HAP-1 (cell line): ENCODE measurements at regions not wholly inside any gene's neighbourhood (a gene's known extent, or its start where the extent isn't known, plus 50 kb on each side); places are given as distances from the start of the nearest gene placed in this dataset.
"Not testable (repeated sequence)": the region's sequence is repeated elsewhere in the genome, so short reads cannot be mapped to it uniquely, and the experiment has no call there.

Source experiments
- DNase-seq, 2 experiments: peaks; one replicate each; pipeline ENCODE4 v3.0.0-alpha.2; 2016 to 2020; ENCODE audit warnings: low spot score in 2 of 2
- H3K27me3 ChIP-seq: fragments of 250-450 bp; sonication (Bioruptor Pico); 2 replicates; pipeline ENCODE4 v1.5.1; 2020; ENCODE audit warnings: low read depth, mild to moderate bottlenecking, moderate library complexity
- H3K36me3 ChIP-seq: fragments of 250-450 bp; sonication (Bioruptor Pico); replicated peaks from 2 replicates; pipeline ENCODE4 v1.5.1; 2020; ENCODE audit warnings: mild to moderate bottlenecking
- H3K4me1 ChIP-seq: fragments of 250-450 bp; sonication (Bioruptor Pico); 2 replicates; pipeline ENCODE4 v1.5.1; 2020; ENCODE audit warnings: mild to moderate bottlenecking
- H3K4me3 ChIP-seq: fragments of 250-450 bp; sonication (Bioruptor Pico); 2 replicates; pipeline ENCODE4 v1.5.1; 2020; ENCODE audit warnings: mild to moderate bottlenecking, moderate library complexity
- H3K9me3 ChIP-seq: fragments of 250-450 bp; sonication (Bioruptor Pico); 2 replicates; pipeline ENCODE4 v1.5.1; 2020; ENCODE audit warnings: mild to moderate bottlenecking, moderate library complexity
- in situ Hi-C: fragments of 300-500 bp; cut with MboI; formaldehyde crosslinking; loops from 3 replicates; pipeline ENCODE4 v1.14.3; 2020; ENCODE audit warnings: low sequenced_read_pairs, inconsistent platforms, mixed read lengths

DNA sequence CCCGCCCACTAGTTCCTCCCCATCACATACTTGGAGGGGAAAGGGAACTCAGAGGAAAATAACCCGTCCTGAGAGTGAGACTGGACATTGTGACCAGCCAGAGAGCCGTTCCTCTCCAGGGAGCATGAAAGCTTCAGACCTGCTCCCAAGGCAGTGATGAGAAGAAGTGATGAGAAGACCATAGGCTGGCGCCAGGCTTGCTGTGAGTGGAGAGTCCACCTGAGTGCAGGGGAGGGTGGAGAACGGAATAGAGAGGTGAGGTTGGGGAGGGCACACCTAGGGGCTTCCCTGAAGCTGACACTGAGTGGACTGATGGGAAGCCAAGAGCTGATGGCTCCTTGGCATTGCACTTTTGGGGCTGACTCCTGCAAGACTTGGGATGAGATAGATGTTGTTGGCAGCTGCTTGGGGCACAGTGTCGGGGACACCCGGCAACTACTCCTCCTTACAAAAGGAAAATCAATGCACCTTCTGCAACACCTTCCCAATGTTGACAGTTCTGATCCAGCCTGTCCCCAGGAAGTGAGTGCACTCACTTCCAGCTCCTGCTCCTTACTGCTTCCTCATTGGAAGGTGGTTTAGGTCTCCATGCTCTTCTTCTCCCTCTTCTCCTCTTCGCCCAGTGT, 79.4 kb downstream of the EMX2 start:
- Histone ChIP-seq H3K27me3 (no peaks in the 10 kb centered on the region), H3K4me1 (no peaks in the 10 kb centered on the region), H3K36me3 (no peaks in the 10 kb centered on the region), H3K4me3 (no peak overlapping the region), H3K9me3 (no peaks in the 10 kb centered on the region)
- in situ Hi-C loops, result no loop called here
- DNase-seq, result no peak

DNA sequence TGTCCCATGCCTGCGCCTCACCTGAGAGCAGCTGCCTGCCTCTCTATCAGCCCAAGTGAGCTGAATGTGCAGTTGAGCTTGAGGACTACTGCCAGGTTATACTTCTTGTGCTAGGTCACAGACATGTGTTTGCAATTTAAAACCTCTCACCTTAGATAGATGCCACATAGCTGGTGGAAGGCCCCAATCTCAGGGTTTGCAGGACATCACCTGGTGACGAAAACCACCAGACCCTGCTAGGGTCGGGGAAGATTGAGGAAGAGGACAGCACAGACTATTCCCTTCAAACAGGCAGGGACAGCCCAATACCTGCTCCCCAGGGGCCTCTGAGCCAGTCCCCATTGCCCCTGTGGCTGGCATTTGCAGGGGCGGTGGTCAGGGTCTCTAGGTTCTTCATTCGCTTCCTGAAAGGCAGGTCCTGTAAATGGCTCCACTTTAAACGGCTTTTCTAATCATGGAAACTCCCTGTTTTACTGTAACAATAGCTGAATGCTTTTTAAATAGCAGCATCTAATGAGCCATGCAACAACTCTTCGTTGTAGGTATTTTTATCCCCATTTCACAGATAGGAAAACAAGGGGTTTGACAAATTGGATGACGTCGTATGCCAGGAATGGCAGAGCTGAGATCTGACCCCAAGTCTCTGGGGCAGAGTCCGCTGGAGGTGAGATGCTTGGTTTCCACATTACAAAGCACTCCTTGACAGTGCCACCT, 80.1 kb downstream of the EMX2 start:
- H3K36me3 ChIP-seq, result no peaks in the 10 kb centered on the region
- H3K4me3 ChIP-seq, result no peak overlapping the region
- no peaks in the 10 kb centered on the region for H3K27me3 ChIP-seq
- no peak for DNase-seq
- in situ Hi-C loops, result no loop called here
- no peaks in the 10 kb centered on the region for H3K9me3 ChIP-seq
- no peaks in the 10 kb centered on the region for H3K4me1 ChIP-seq

DNA sequence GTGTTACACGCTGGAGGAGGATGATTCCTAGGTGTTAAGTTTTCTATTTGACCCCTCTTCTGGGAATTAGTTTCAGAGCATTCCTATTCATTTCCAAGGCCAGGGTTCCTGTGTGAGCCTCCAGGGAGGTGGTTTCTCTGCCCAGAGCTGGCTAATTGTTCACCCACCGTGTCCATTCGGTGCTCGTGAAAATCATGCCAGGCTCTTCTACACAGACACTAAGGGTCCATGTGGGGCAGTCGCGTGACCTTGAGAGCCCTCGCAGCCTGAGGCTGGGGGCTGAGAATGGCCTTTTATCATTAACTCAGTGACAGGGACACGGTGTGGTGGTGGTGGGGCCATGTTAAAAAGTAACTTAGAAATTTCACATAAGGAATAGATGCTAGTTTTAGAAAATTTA, 83.7 kb downstream of the EMX2 start:
- Histone ChIP-seq H3K36me3 (no peaks in the 10 kb centered on the region), H3K4me3 (no peak overlapping the region), H3K27me3 (no peaks in the 10 kb centered on the region), H3K4me1 (no peaks in the 10 kb centered on the region), H3K9me3 (no peaks in the 10 kb centered on the region)
- in situ Hi-C loops, result no loop called here
- no peak for DNase-seq

DNA sequence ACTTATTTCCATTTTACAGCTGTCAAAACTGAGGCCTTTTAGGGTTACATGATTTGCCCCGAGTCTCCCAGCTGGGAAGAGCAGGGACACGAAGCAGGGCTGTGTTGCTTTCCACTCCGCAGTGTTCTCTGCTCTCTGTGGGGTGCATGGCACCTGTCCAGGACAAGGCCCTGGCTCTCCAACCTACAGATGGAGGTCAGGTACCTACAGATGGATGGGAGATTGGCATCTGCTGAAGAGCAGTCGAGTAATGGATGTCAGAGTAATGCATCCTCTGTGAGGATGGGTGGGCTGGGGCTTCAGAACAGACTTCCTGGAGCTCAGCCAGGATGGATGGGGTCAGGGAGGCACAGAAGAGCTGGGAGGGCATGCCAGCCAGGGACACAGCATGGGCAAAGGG, 85.0 kb downstream of the EMX2 start:
- H3K4me1 ChIP-seq, result no peaks in the 10 kb centered on the region
- no peaks in the 10 kb centered on the region for H3K9me3 ChIP-seq
- DNase-seq, result no peak
- H3K4me3 ChIP-seq, result no peak overlapping the region
- in situ Hi-C loops, result no loop called here
- H3K27me3 ChIP-seq, result no peaks in the 10 kb centered on the region
- no peaks in the 10 kb centered on the region for H3K36me3 ChIP-seq

DNA sequence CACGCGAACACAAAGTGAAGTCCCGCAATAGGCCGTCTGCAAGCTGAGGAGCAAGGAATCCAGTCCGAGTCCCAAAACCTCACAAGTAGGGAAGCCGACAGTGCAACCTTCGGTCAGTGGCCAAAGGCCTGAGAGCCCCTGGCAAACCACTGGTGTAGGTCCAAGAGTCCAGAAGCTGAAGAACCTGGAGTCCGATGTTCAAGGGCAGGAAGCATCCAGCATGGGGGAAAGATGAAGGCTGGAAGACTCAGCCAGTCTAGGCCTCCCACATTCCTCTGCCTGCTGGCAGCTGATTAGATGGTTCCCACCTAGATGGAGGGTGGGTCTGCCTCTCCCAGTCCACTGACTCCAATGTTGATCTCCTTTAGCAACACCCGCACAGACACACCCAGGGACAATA, 87.2 kb downstream of the EMX2 start:
- DNase-seq, H3K4me1 ChIP-seq, H3K9me3 ChIP-seq, H3K4me3 ChIP-seq, H3K36me3 ChIP-seq, H3K27me3 ChIP-seq, in situ Hi-C loops: not testable (repeated sequence)

DNA sequence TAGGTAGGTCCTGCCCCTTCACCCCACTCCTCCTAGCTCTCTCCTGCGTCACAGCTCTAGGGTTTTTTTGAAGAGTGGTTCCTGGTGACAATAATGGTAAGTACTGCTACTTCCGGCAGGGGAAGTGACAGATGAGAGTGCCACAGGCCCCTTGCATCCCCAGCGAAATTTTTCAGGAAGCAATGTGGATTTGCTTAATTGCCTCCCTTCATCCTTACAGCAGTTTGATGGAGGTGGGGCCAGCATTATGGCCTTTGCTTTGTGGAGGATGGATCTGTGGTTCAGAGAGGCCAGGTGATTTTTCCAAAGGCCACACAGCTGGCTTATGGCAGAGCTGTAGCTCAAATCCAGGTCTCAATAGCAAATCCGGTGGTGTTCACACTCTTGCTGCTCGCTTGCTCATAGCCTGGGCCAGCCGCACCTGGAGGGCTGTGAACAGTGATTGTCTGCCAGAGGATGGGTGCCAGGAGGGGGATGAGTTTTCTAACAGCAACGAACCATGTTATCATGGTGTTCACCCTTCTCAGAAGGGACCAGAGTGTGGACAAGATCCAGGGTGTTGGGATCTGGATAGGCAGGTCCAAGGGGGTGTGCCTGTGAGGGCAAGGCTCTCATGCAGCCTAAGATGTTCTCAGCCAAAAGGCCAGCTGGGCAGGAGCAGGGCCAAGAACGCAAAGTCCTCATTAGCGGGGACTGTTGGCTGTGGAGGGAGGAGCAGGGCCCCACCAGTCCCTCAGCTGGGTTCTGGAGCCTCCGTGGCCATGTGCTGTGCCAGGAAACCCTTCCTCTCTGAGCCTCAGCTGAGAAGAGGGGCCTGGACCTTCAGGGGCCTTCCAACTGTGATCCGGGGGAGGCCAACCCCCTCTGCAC, 89.0 kb downstream of the EMX2 start:
- H3K9me3 ChIP-seq, result no peaks in the 10 kb centered on the region
- H3K27me3 ChIP-seq, result no peaks in the 10 kb centered on the region
- H3K36me3 ChIP-seq, result no peaks in the 10 kb centered on the region
- H3K4me1 ChIP-seq, result no peaks in the 10 kb centered on the region
- in situ Hi-C loops, result no loop called here
- DNase-seq, result no peak
- H3K4me3 ChIP-seq, result no peak overlapping the region

DNA sequence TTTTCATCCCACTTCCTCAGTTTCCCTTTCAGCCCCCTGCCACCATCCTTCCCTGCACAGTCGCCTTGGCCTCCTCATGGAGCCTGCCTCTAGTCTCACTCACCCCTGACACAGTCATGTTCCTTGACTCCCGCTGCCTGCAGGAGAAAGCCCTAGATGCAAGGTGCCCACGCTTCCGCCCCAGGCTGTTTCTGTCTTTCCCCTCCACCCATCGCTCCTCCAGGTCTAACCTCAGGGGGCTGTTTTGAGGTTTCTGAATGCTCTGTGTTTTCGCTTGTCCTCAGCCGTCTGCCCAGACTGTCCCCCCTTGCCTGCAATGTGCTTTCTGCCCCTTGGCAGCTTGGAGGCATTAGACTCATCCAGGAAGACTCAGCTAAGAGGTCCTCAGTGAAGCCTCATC, 89.9 kb downstream of the EMX2 start:
- H3K36me3 ChIP-seq, result no peaks in the 10 kb centered on the region
- no peaks in the 10 kb centered on the region for H3K9me3 ChIP-seq
- H3K27me3 ChIP-seq, result no peaks in the 10 kb centered on the region
- no peaks in the 10 kb centered on the region for H3K4me1 ChIP-seq
- in situ Hi-C loops, result no loop called here
- H3K4me3 ChIP-seq, result no peak overlapping the region
- DNase-seq, result no peak

DNA sequence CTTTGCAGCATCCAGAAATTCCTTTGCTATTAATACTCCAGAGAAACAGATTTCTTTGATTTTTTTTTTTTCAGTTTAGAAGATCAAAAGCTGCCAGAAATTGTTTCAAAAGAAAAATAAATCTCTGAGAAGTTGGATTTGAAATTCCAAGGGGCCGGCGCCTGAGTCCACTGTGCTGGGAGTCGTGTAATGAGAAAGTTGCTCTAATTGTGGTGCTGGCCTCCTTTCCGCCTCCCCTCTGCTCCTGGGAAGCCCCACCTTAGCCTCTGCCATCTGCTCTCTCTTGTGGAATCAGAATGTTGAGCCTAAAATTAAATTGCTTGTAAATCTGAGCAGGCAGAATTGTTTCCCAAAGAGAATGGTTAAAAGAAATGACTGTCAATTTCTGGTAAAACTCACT, 93.3 kb downstream of the EMX2 start:
- Histone ChIP-seq H3K36me3 (no peaks in the 10 kb centered on the region), H3K4me1 (no peaks in the 10 kb centered on the region), H3K9me3 (no peaks in the 10 kb centered on the region), H3K4me3 (no peak overlapping the region), H3K27me3 (no peaks in the 10 kb centered on the region)
- DNase-seq, result no peak
- in situ Hi-C loops, result no loop called here

DNA sequence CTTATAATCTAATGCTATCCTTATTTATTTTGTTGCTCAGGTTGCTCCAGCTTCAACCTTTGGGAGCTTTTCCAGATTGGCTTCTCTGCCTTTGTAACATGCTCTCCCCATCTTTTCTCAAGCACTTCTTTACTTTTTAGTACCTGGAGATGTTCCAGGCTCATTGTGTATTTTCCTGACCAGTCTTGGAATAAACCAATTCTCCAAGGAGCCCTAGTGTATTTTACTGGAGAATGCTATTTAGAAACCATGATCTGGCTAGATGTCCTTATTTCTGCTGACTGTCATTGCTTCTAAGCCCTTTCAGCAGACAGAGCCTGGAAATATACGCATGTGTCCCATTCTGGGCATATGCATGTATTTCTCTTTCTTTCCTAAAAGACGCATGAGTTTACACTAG, 95.7 kb downstream of the EMX2 start:
- no peak overlapping the region for H3K4me3 ChIP-seq

DNA sequence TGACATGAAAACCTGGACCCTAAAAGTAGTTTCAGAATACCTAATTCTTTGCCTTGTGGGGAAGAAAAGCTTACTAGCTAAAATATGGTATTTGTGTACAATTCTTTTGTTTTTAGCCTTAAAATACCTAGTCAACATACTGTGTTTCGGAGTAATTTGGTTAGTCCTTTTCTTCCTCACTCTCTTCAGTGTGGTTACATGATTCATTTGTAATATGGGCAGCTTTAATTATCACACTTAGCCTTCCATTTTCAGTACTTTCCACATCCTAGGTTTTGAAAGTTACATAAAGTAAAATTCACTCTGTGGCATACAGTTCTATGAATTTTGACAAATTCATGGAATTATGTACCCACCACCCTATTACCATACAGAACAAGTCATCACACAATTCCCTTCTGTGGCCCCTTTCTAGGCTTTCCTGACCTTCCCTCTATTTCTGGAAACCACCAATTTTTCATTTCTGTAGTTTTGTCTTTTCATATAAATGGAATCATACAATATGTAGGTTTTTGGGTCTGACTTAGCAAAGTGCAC, 96.2 kb downstream of the EMX2 start:
- DNase-seq, result no peak
- Histone ChIP-seq H3K4me1 (no peaks in the 10 kb centered on the region), H3K4me3 (no peak overlapping the region), H3K36me3 (no peaks in the 10 kb centered on the region), H3K27me3 (no peaks in the 10 kb centered on the region), H3K9me3 (no peaks in the 10 kb centered on the region)
- in situ Hi-C loops, result no loop called here

More for the DNA sequence above, 95.7 kb downstream of the EMX2 start:
- Histone ChIP-seq H3K9me3 (no peaks in the 10 kb centered on the region), H3K36me3 (no peaks in the 10 kb centered on the region), H3K27me3 (no peaks in the 10 kb centered on the region), H3K4me1 (no peaks in the 10 kb centered on the region)
- no peak for DNase-seq
- in situ Hi-C loops, result no loop called here

DNA sequence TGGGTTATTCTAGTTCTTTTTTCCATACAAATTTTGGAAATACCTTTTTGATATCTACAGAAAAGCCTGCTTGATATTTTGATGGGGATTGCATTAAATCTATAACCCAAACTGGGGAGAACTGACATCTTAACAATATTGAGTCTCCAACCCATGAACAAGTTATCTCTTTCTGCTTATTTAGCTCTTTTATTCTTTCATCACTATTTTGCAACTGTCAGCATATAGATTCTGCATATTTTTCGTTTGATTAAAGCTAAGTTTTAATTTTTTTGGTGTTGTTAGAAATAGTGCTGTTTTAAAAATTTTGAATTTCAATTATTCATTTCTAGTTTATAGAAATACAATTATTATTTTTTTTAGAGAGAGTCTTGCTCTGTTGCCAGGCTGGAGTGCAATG, 97.9 kb downstream of the EMX2 start:
- in situ Hi-C loops, result no loop called here
- DNase-seq, result no peak
- Histone ChIP-seq H3K4me3 (no peak overlapping the region), H3K4me1 (no peaks in the 10 kb centered on the region), H3K36me3 (no peaks in the 10 kb centered on the region), H3K27me3 (no peaks in the 10 kb centered on the region), H3K9me3 (no peaks in the 10 kb centered on the region)

DNA sequence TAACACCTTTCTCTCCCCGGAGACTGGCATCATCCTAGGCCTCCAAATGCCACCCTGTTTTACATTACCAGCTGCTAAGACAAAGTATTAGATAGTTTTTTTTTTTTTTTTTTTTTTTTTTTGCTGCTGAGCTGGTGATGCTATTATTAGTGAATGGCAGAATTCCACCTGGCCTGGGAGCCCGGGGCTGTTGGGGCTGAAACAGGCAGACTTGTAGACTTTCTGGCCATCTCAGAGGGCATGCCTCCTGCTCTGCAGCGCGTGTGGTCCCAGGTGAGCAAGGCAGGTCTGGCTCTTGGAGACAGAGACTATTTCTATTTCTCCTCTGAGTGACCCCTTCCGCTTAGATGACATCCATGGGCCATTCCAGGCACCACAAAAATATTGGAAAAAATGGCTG, 104.2 kb downstream of the EMX2 start:
- H3K36me3 ChIP-seq, result no peaks in the 10 kb centered on the region
- no peak for DNase-seq
- no peaks in the 10 kb centered on the region for H3K9me3 ChIP-seq

DNA sequence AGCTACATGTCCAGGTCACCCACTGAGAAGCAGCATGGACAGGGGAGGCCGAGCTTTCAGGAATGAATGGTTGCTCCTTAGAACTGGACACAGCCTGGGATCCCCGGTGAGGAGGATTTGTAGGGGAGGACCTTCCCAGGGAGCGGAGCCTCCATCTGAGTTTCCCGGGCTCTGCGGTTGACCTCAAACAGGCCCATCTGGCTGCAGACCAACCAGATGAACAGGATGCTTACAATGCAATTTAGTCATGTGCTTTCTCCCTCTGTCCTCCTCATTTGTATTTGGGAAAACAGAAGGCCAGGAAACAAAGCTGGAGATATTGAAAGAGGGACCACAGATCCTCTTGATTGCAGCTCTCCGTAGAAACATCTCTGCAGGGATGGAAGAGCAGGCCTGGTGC, 104.8 kb downstream of the EMX2 start:
- no peaks in the 10 kb centered on the region for H3K36me3 ChIP-seq
- no peaks in the 10 kb centered on the region for H3K27me3 ChIP-seq
- no peaks in the 10 kb centered on the region for H3K4me1 ChIP-seq
- no peak overlapping the region for H3K4me3 ChIP-seq
- no peaks in the 10 kb centered on the region for H3K9me3 ChIP-seq
- no peak for DNase-seq
- in situ Hi-C loops, result no loop called here

More for the DNA sequence above, 104.2 kb downstream of the EMX2 start:
- Histone ChIP-seq H3K4me1 (no peaks in the 10 kb centered on the region), H3K27me3 (no peaks in the 10 kb centered on the region), H3K4me3 (no peak overlapping the region)
- in situ Hi-C loops, result no loop called here

DNA sequence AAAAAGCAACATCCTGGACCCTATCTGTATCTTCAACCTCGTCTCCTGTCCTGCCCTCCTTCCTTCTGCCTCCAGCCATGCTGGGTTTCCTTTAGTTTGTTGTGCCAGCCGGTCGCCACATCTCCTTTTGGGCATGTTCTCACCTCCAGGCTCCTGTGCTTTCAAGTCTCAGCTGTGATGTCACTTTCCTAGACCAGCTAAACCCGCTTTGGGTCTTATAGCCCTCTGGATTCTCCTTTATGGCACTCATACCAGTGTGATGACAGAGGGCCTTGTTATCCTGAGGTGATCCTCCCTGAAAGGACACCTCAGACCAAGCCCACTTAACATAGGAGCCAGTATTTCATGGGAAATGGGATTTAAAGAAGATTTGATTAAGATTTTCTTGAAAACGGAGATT, 108.6 kb downstream of the EMX2 start:
- Histone ChIP-seq H3K9me3 (no peaks in the 10 kb centered on the region), H3K4me3 (no peak overlapping the region), H3K4me1 (no peaks in the 10 kb centered on the region), H3K36me3 (no peaks in the 10 kb centered on the region), H3K27me3 (no peaks in the 10 kb centered on the region)
- DNase-seq, result no peak
- in situ Hi-C loops, result no loop called here
